Osteocyte (in vitro differentiated cells): ENCODE measurements at regions not wholly inside any gene's neighbourhood (a gene's known extent, or its start where the extent isn't known, plus 50 kb on each side); places are given as distances from the start of the nearest gene placed in this dataset.

Experiments
- DNase-seq: peaks from one replicate; pipeline ENCODE4 v3.0.0; 2021; ENCODE audit warnings: mixed read lengths; ENCODE audit not compliant: unreplicated experiment; ENCODE audit errors: extremely low spot score
- H3K27ac Mint-ChIP-seq: one replicate; pipeline ENCODE4 v1.8.0; 2021; ENCODE audit warnings: mild to moderate bottlenecking, mixed read lengths; ENCODE audit not compliant: unreplicated experiment
- H3K27me3 Mint-ChIP-seq: one replicate; pipeline ENCODE4 v1.8.0; 2021; ENCODE audit warnings: mixed read lengths; ENCODE audit not compliant: unreplicated experiment
- H3K36me3 Mint-ChIP-seq: one replicate; pipeline ENCODE4 v1.8.0; 2021; ENCODE audit warnings: mixed read lengths; ENCODE audit not compliant: unreplicated experiment
- H3K4me1 Mint-ChIP-seq: one replicate; pipeline ENCODE4 v1.8.0; 2021; ENCODE audit warnings: mixed read lengths; ENCODE audit not compliant: unreplicated experiment
- H3K4me3 Mint-ChIP-seq: one replicate; pipeline ENCODE4 v1.8.0; 2021; ENCODE audit warnings: mild to moderate bottlenecking, moderate library complexity, mixed read lengths; ENCODE audit not compliant: unreplicated experiment
- H3K9me3 Mint-ChIP-seq: one replicate; pipeline ENCODE4 v1.8.0; 2021; ENCODE audit warnings: mixed read lengths; ENCODE audit not compliant: unreplicated experiment
- CTCF ChIP-seq: fragments of 200-600 bp; sonication (generic); IDR thresholded peaks from 2 replicates; pipeline ENCODE4 v1.5.0; 2021; ENCODE audit warnings: antibody characterized with exemption, mild to moderate bottlenecking, moderate library complexity

GRCh38 chr17:71237903-71238538, 882.8 kb upstream of the SOX9 start:
- Mint-ChIP-seq H3K4me1 (peaks cover 3% of the 10 kb centered on the region), H3K9me3 (no peaks in the 10 kb centered on the region), H3K27ac (no peak overlapping the region), H3K27me3 (peaks cover 24% of the 10 kb centered on the region), H3K36me3 (no peaks in the 10 kb centered on the region), H3K4me3 (no peak overlapping the region)
- peak; percentile 59 for TF ChIP-seq CTCF
- no peak for DNase-seq

- Mint-ChIP-seq H3K4me1 (no peaks in the 10 kb centered on the region), H3K9me3 (no peaks in the 10 kb centered on the region), H3K36me3 (no peaks in the 10 kb centered on the region), H3K27me3 (no peaks in the 10 kb centered on the region), H3K27ac (no peak overlapping the region), H3K4me3 (no peak overlapping the region)
- TF ChIP-seq CTCF, result no peak
- no peak for DNase-seq
Measured at GRCh38 chr17:71247441-71248015, 873.3 kb upstream of the SOX9 start.

GRCh38 chr17:71251276-71251675, 869.5 kb upstream of the SOX9 start:
- Mint-ChIP-seq H3K4me3 (no peak overlapping the region), H3K9me3 (no peaks in the 10 kb centered on the region), H3K4me1 (no peaks in the 10 kb centered on the region), H3K27me3 (no peaks in the 10 kb centered on the region), H3K27ac (no peak overlapping the region), H3K36me3 (no peaks in the 10 kb centered on the region)
- TF ChIP-seq CTCF, result no peak
- no peak for DNase-seq

- no peak for DNase-seq
- Mint-ChIP-seq H3K27ac (no peak overlapping the region), H3K4me3 (no peak overlapping the region), H3K36me3 (no peaks in the 10 kb centered on the region), H3K9me3 (no peaks in the 10 kb centered on the region), H3K27me3 (no peaks in the 10 kb centered on the region), H3K4me1 (no peaks in the 10 kb centered on the region)
- no peak for TF ChIP-seq CTCF
Measured at GRCh38 chr17:71251951-71252350, 868.9 kb upstream of the SOX9 start.

GRCh38 chr17:71252436-71252835, 868.4 kb upstream of the SOX9 start:
- Mint-ChIP-seq H3K27ac (no peak overlapping the region), H3K9me3 (no peaks in the 10 kb centered on the region), H3K4me1 (no peaks in the 10 kb centered on the region), H3K36me3 (no peaks in the 10 kb centered on the region), H3K4me3 (no peak overlapping the region), H3K27me3 (no peaks in the 10 kb centered on the region)
- DNase-seq, result no peak
- no peak for TF ChIP-seq CTCF
